Vagina (tissue), 2 donors: ENCODE measurements at regions not wholly inside any gene's neighbourhood (a gene's known extent, or its start where the extent isn't known, plus 50 kb on each side); places are given as distances from the start of the nearest gene placed in this dataset.

ENCODE experiments used
- CTCF ChIP-seq, 3 experiments: fragments of 450-650 bp in 2 of 3; fragments of 200-600 bp in 1 of 3; sonication (generic) in 1 of 3; IDR thresholded peaks; one replicate each; pipeline ENCODE4 v1.5.1; 2017 to 2019; ENCODE audit warnings: antibody characterized with exemption in 3 of 3, mild to moderate bottlenecking in 2 of 3, moderate library complexity in 2 of 3
- POLR2A ChIP-seq, 2 donors: fragments of 450-650 bp; IDR thresholded peaks; one replicate each; pipeline ENCODE4 v1.6.1; 2017; ENCODE audit warnings: antibody characterized with exemption in 2 of 2, mild to moderate bottlenecking in 2 of 2, moderate library complexity in 2 of 2
- POLR2AphosphoS5 ChIP-seq, 2 donors: sonication (generic); formaldehyde crosslinking; IDR thresholded peaks; one replicate each; pipeline ENCODE4 v1.9.0; 2017; ENCODE audit warnings: antibody characterized with exemption in 2 of 2, mild to moderate bottlenecking in 2 of 2, low read depth in 1 of 2; ENCODE audit not compliant: insufficient read depth in 1 of 2

GRCh38 chr5:3412146-3412545, 183.5 kb upstream of the IRX1 start:
- TF ChIP-seq POLR2AphosphoS5 (IDR thresholded peaks at IDR 0.05; ENCODE audit: insufficient read depth in 1 of 2, low read depth in 1 of 2) = no peak
- no peak for TF ChIP-seq CTCF (IDR thresholded peaks at IDR 0.05)
- TF ChIP-seq POLR2A (IDR thresholded peaks at IDR 0.05) = no peak
